ENCODE measurements at regions not wholly inside any gene's neighbourhood (a gene's known extent, or its start where the extent isn't known, plus 50 kb on each side); places are given as distances from the start of the nearest gene placed in this dataset.

DNA sequence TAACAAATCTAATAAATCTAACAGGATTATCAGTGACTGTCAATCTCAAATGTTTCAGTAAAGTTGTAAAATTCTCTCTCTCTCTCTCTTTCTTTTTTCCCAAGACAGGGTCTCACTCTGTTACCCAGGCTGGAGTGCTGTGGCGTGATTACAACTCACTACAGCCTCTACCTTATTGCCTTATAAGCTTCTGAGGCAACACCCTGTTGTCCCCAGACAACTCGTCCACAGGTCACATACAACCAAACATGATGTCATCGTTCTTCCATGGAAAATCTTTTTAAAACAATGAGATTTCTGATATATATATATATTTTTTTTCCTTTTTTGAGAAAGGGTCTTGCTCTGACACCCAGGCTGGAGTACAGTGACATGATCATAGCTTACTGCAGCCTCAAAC, 151.4 kb upstream of the RGS6 start:
- no peak for DNase-seq (ENCODE audit: low spot score)
- in situ Hi-C loops (cut with MboI; ENCODE audit: low pct_unique_long_range_greater_than_20kb, low sequenced_read_pairs, unreplicated experiment), result no loop called here
- TF ChIP-seq, protein P1, sequence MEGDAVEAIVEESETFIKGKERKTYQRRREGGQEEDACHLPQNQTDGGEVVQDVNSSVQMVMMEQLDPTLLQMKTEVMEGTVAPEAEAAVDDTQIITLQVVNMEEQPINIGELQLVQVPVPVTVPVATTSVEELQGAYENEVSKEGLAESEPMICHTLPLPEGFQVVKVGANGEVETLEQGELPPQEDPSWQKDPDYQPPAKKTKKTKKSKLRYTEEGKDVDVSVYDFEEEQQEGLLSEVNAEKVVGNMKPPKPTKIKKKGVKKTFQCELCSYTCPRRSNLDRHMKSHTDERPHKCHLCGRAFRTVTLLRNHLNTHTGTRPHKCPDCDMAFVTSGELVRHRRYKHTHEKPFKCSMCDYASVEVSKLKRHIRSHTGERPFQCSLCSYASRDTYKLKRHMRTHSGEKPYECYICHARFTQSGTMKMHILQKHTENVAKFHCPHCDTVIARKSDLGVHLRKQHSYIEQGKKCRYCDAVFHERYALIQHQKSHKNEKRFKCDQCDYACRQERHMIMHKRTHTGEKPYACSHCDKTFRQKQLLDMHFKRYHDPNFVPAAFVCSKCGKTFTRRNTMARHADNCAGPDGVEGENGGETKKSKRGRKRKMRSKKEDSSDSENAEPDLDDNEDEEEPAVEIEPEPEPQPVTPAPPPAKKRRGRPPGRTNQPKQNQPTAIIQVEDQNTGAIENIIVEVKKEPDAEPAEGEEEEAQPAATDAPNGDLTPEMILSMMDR (IDR thresholded peaks at IDR 0.05; ENCODE audit: extremely low read depth, insufficient read depth, missing control alignments), result no peak

DNA sequence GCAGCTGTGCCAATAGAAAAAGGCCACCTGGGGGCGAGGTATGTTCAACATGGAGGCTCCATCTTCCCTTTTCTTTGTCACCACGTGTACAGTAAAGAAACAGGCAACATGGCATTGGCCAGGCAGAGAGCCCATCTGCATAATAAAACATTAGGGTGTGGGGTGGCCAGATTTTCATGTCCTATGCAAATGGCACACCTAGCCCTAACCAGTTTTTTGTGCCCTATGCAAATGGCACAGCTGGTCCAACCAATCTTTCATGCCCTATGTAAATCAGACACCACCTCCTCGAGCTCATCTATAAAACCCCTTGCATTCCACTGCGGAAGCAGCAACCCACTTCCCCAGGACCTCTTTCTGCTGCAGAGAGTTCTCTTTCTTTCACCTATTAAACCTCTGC, 149.1 kb upstream of the RGS6 start:
- in situ Hi-C loops (cut with MboI; ENCODE audit: low pct_unique_long_range_greater_than_20kb, low sequenced_read_pairs, unreplicated experiment), result no loop called here
- no peak for DNase-seq (ENCODE audit: low spot score)
- TF ChIP-seq, protein P1 (IDR thresholded peaks at IDR 0.05; ENCODE audit: extremely low read depth, insufficient read depth, missing control alignments), result no peak

DNA sequence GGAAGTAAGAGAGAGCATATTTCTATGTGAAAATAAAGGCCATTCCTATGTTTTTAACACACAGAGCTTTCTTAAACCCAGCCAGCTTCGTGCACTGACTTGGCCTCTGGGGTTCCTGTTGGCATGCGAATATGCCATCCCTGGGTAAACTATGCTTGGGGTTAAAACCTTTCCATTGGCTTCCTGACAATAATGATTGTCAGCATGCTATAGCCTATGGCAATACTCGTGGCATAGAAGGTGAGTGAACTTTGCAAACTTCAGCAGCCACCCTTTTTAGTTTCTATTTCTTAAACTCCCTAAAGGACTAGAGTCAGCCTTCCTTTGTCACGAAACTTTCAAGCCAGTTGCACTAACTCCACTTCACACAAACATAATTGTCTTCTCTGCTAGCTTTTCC, 148.4 kb upstream of the RGS6 start:
- in situ Hi-C loops (cut with MboI; ENCODE audit: low pct_unique_long_range_greater_than_20kb, low sequenced_read_pairs, unreplicated experiment), result no loop called here
- no peak for DNase-seq (ENCODE audit: low spot score)
- TF ChIP-seq, protein P1 (IDR thresholded peaks at IDR 0.05; ENCODE audit: extremely low read depth, insufficient read depth, missing control alignments), result no peak

DNA sequence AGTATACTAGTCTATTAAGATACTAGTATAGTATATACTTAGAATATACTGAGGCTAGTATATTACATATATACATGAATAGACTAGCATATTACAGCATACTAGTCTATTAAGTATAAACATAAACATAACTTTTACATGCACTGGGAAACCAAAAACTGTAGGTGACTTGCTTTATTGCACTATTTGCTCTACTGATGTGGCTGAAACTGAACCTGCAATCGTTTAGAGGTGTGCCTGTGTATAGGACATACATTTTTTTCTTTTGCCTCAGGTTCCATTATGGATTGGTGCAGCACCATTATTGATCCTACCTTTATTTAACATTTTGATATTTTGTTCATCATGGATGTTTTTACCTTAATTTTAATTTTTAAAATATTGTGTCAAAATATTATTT, 143.2 kb upstream of the RGS6 start:
- no peak for DNase-seq (ENCODE audit: low spot score)
- in situ Hi-C loops (cut with MboI; ENCODE audit: low pct_unique_long_range_greater_than_20kb, low sequenced_read_pairs, unreplicated experiment), result no loop called here
- TF ChIP-seq, protein P1 (IDR thresholded peaks at IDR 0.05; ENCODE audit: extremely low read depth, insufficient read depth, missing control alignments), result no peak

DNA sequence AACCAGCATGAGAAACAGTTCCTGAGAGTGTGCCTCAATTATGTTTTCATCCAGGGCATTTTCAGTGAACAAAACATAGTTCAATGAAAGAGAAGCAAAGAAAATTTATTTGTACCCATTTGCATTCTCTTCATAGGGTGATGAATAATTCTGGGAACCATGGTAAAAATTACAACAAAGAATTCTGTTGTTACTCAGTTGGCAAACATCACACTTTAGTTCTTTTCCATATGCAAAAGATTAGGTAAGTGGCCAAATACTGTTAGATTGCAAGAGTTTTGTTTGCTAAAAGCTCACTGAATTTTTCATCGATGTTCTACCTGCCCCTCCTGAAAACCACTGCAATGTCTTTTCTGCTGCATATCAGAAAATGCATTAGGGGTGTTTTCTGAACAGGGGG, 132.4 kb upstream of the RGS6 start:
- DNase-seq (ENCODE audit: low spot score), result no peak
- in situ Hi-C loops (cut with MboI; ENCODE audit: low pct_unique_long_range_greater_than_20kb, low sequenced_read_pairs, unreplicated experiment), result no loop called here

DNA sequence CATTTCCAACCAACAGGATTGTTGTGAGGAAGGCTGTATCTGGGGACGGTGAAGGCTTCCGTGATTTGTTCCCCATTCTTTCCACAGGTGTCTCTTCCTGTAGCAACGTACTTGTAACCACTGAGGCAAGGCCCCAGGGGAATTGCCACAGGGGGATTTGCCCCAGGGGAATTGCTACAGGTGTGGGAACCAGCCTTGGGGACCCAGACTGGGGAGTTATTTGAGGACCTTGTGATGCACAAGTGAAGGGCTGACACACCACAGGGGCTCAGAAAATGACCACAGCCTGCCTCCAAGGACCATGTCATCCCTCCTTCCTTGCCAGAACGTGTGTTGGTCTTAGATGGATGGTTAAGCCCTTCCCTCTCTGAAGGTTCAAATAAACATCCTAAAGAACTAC, 131.4 kb upstream of the RGS6 start:
- no peak for DNase-seq (ENCODE audit: low spot score)
- TF ChIP-seq, protein P1 (IDR thresholded peaks at IDR 0.05; ENCODE audit: extremely low read depth, insufficient read depth, missing control alignments), result no peak
- in situ Hi-C loops (cut with MboI; ENCODE audit: low pct_unique_long_range_greater_than_20kb, low sequenced_read_pairs, unreplicated experiment), result no loop called here

More for the DNA sequence above, 132.4 kb upstream of the RGS6 start:
- TF ChIP-seq, protein P1 (IDR thresholded peaks at IDR 0.05; ENCODE audit: extremely low read depth, insufficient read depth, missing control alignments), result no peak
